Mammary epithelial cell (primary cell): ENCODE measurements at regions not wholly inside any gene's neighbourhood (a gene's known extent, or its start where the extent isn't known, plus 50 kb on each side); places are given as distances from the start of the nearest gene placed in this dataset.

ENCODE experiments used
- EZH2 ChIP-seq: IDR thresholded peaks from 2 replicates; pipeline ENCODE4 v1.6.1; 2012; ENCODE audit warnings: low read length, inconsistent platforms, borderline replicate concordance
- TF ChIP-seq, protein P1 (sequence below), 2 donors: IDR thresholded peaks in 1 of 2; conservative IDR thresholded peaks in 1 of 2; 2 replicates each; pipeline ENCODE4 v1.5.1; 2011 to 2012; ENCODE audit warnings: inconsistent platforms in 2 of 2, low read length in 2 of 2, mild to moderate bottlenecking in 2 of 2, control low read depth in 1 of 2, low read depth in 1 of 2; ENCODE audit not compliant: insufficient read depth in 1 of 2; ENCODE audit errors: extremely low read depth in 1 of 2

DNA sequence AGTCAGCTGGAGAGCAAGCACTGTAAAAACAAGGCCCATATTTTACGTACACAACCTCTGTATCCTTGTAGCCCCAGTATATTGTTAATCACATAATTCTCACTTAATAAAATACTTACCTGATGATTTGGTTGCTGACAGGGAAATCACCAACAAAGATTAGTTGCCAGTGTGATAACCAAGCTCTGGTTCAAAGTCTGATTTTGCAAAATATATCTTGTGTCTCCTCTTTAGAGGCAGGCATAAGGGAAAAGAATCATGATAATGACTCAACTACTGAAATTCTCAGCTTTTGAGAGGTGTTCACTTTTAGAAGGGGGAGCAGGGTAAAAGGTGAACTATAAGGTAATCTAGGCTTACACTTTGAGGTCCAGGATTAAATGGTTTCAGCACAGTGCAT is 351.1 kb upstream of the CD180 start:
- TF ChIP-seq, protein P1, sequence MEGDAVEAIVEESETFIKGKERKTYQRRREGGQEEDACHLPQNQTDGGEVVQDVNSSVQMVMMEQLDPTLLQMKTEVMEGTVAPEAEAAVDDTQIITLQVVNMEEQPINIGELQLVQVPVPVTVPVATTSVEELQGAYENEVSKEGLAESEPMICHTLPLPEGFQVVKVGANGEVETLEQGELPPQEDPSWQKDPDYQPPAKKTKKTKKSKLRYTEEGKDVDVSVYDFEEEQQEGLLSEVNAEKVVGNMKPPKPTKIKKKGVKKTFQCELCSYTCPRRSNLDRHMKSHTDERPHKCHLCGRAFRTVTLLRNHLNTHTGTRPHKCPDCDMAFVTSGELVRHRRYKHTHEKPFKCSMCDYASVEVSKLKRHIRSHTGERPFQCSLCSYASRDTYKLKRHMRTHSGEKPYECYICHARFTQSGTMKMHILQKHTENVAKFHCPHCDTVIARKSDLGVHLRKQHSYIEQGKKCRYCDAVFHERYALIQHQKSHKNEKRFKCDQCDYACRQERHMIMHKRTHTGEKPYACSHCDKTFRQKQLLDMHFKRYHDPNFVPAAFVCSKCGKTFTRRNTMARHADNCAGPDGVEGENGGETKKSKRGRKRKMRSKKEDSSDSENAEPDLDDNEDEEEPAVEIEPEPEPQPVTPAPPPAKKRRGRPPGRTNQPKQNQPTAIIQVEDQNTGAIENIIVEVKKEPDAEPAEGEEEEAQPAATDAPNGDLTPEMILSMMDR (conservative IDR thresholded peaks at IDR 0.05 in 1 of 2, IDR thresholded peaks at IDR 0.05 in 1 of 2; ENCODE audit: extremely low read depth in 1 of 2, insufficient read depth in 1 of 2, low read depth in 1 of 2, low read length in 2 of 2), result no peak
- TF ChIP-seq EZH2, result no peak
